OCI-LY7 (cell line): ENCODE measurements at regions not wholly inside any gene's neighbourhood (a gene's known extent, or its start where the extent isn't known, plus 50 kb on each side); places are given as distances from the start of the nearest gene placed in this dataset.

ENCODE experiments used
- BruUV-seq: library from RNA; stranded (reverse); fragments of 400-500 nt; replicated peaks from 2 replicates; lab custom pipeline; 2021; lab: Mats Ljungman, UMichigan
- CTCF ChIA-PET: fragments of 300-600 bp; sonication (Branson Sonifier 250); formaldehyde crosslinking; loops from one replicate; lab custom pipeline; 2022; ENCODE audit warnings: antibody characterized with exemption; ENCODE audit not compliant: unreplicated experiment; lab: Charles Lee
- POLR2A ChIA-PET: fragments of 300-600 bp; sonication (Branson Sonifier 250); formaldehyde crosslinking; loops from one replicate; lab custom pipeline; 2022; ENCODE audit warnings: antibody characterized with exemption; lab: Charles Lee
- DNase-seq: peaks from one replicate; pipeline ENCODE4 v3.0.0-alpha.2; 2015; ENCODE audit warnings: low spot score
- H2AFZ ChIP-seq: fragments of 200-600 bp; sonication (generic), shearing (Covaris generic); 2 replicates; pipeline ENCODE4 v1.6.1; 2014; ENCODE audit warnings: mild to moderate bottlenecking, antibody characterized with exemption, low read length, moderate library complexity
- H3K27ac ChIP-seq: fragments of 200-600 bp; sonication (generic); 2 replicates; pipeline ENCODE4 v1.5.1; 2014; ENCODE audit warnings: mixed run types, low read depth, mild to moderate bottlenecking, moderate library complexity, low read length, inconsistent platforms; ENCODE audit not compliant: poor library complexity, severe bottlenecking
- H3K36me3 ChIP-seq: fragments of 200-600 bp; sonication (generic); 2 replicates; pipeline ENCODE4 v1.6.1; 2014; ENCODE audit warnings: mild to moderate bottlenecking, antibody characterized with exemption, low read length, moderate library complexity, mixed read lengths; ENCODE audit not compliant: insufficient read depth
- H3K4me1 ChIP-seq: fragments of 200-600 bp; sonication (generic); 2 replicates; pipeline ENCODE4 v1.5.1; 2014; ENCODE audit warnings: mild to moderate bottlenecking, low read length; ENCODE audit not compliant: insufficient read depth, poor library complexity, severe bottlenecking
- H3K4me2 ChIP-seq: fragments of 200-600 bp; sonication (generic); 2 replicates; pipeline ENCODE4 v1.6.1; 2014; ENCODE audit warnings: mild to moderate bottlenecking, low read length
- H3K4me3 ChIP-seq: fragments of 200-600 bp; sonication (generic); 2 replicates; pipeline ENCODE4 v1.5.1; 2014; ENCODE audit warnings: mild to moderate bottlenecking, low read depth, low read length; ENCODE audit not compliant: poor library complexity, severe bottlenecking
- H3K79me2 ChIP-seq: fragments of 200-600 bp; sonication (generic); 2 replicates; pipeline ENCODE4 v1.6.1; 2016; ENCODE audit warnings: low read depth, mild to moderate bottlenecking, low read length, moderate library complexity, mixed read lengths; ENCODE audit not compliant: insufficient read depth
- H3K9me2 ChIP-seq: fragments of 200-600 bp; sonication (generic); 2 replicates; pipeline ENCODE4 v1.6.1; 2016; ENCODE audit warnings: mild to moderate bottlenecking, low read length, mixed read lengths; ENCODE audit not compliant: insufficient read depth
- H3K9me3 ChIP-seq: fragments of 200-600 bp; sonication (generic); 2 replicates; pipeline ENCODE4 v1.6.1; 2014; ENCODE audit warnings: mild to moderate bottlenecking, mixed run types, low read length, mixed read lengths
- H4K20me1 ChIP-seq: fragments of 200-600 bp; sonication (generic); 2 replicates; pipeline ENCODE4 v1.6.1; 2014; ENCODE audit warnings: mild to moderate bottlenecking, antibody characterized with exemption, low read length, moderate library complexity, mixed read lengths; ENCODE audit not compliant: insufficient read depth
- CTCF ChIP-seq: fragments of 200-600 bp; sonication (generic); conservative IDR thresholded peaks from 2 replicates; pipeline ENCODE4 v1.5.1; 2014; ENCODE audit warnings: mild to moderate bottlenecking, antibody characterized with exemption, low read length, moderate library complexity, mixed read lengths
- EZH2phosphoT487 ChIP-seq: fragments of 200-600 bp; sonication (generic); IDR thresholded peaks from 2 replicates; pipeline ENCODE4 v1.6.1; 2018; ENCODE audit warnings: low read depth, borderline replicate concordance, mild to moderate bottlenecking, mixed run types, antibody characterized with exemption, low read length, moderate library complexity, mixed read lengths
- intact Hi-C: fragments of 100-400 bp; cut with micrococcal nuclease; formaldehyde crosslinking; loops from one replicate; pipeline ENCODE4 v1.10.0; 2022; ENCODE audit not compliant: unreplicated experiment

- Histone ChIP-seq H3K79me2 (no peaks in the 10 kb centered on the region), H3K4me1 (no peaks in the 10 kb centered on the region), H3K36me3 (no peaks in the 10 kb centered on the region), H3K9me3 (no peaks in the 10 kb centered on the region), H3K4me3 (no peak overlapping the region), H3K4me2 (no peak overlapping the region), H3K9me2 (no peaks in the 10 kb centered on the region), H2AFZ (no peak overlapping the region), H3K27ac (no peak overlapping the region), H4K20me1 (no peaks in the 10 kb centered on the region)
- TF ChIP-seq EZH2phosphoT487, result no peak
- peak; percentile 53 for TF ChIP-seq CTCF
- CTCF ChIA-PET, result interaction anchor here (0.6 kb wide), 1 partner anchor 143 kb away, joined by 3 read pairs; no protein-coding TSS in a partner anchor
- POLR2A ChIA-PET, result no interaction called here
- intact Hi-C loops, result no loop called here
- DNase-seq, result no peak
- no TSS peak for BruUV-seq
These were observed 57.3 kb upstream of the SULT1C3 start for GRCh38 chr2:108182489-108182888.

GRCh38 chr2:108184419-108184818 is 55.3 kb upstream of the SULT1C3 start:
- CTCF ChIA-PET, result interaction anchor here (0.9 kb wide), 1 partner anchor 10 kb away, joined by 4 read pairs; no protein-coding TSS in a partner anchor

More at GRCh38 chr2:108184419-108184818, 55.3 kb upstream of the SULT1C3 start:
- H3K27ac ChIP-seq, result no peak overlapping the region
- H3K4me1 ChIP-seq, result no peaks in the 10 kb centered on the region
- no peaks in the 10 kb centered on the region for H3K9me3 ChIP-seq
- no peaks in the 10 kb centered on the region for H3K36me3 ChIP-seq
- no peak overlapping the region for H3K4me3 ChIP-seq
- no peak overlapping the region for H2AFZ ChIP-seq
- H3K9me2 ChIP-seq, result no peaks in the 10 kb centered on the region
- TF ChIP-seq EZH2phosphoT487 (no peak), CTCF (peak; percentile 71)
- BruUV-seq, result no TSS peak
- DNase-seq, result peak; percentile 20
- H4K20me1 ChIP-seq, result no peaks in the 10 kb centered on the region
- no peak overlapping the region for H3K4me2 ChIP-seq
- POLR2A ChIA-PET, result no interaction called here
- no peaks in the 10 kb centered on the region for H3K79me2 ChIP-seq
- intact Hi-C loops, result no loop called here
